ENCODE measurements at regions not wholly inside any gene's neighbourhood (a gene's known extent, or its start where the extent isn't known, plus 50 kb on each side); places are given as distances from the start of the nearest gene placed in this dataset.

DNA sequence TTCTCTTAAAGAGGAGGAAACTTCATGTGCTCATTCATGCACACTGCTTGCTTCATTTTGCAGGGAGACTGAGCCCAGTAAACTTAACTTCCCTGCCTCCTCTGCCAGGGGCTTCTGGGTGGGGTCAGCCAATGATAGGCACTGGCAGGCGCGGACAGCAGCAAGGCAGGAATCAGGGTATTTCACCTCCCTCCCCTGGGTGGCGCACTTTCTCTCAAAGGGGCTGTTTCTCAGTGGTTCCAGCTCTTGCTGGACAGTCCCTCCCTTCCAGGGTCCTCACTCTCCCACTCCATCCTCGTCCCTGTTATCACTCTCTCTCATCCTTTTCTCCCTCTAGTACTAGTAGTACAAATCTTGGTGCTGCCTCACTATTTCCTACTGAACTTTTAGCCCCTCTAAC lies 320.5 kb upstream of the ZNF521 start:
- TF ChIP-seq EZH2 (IDR thresholded peaks at IDR 0.05; ENCODE audit: insufficient read depth, poor library complexity, severe bottlenecking) (no peak), EZH2phosphoT487 (IDR thresholded peaks at IDR 0.05; ENCODE audit: insufficient read depth, low read depth) (no peak)

Measured in GM23248 (cell line).